H1 (cell line): ENCODE measurements at regions not wholly inside any gene's neighbourhood (a gene's known extent, or its start where the extent isn't known, plus 50 kb on each side); places are given as distances from the start of the nearest gene placed in this dataset.

Source experiments
- CTCF ChIA-PET: fragments of 300-600 bp; sonication (Branson Sonifier 250); formaldehyde crosslinking; loops from one replicate; lab custom pipeline; 2021; ENCODE audit not compliant: partially characterized antibody; lab: Charles Lee
- POLR2A ChIA-PET: fragments of 300-600 bp; sonication (Branson Sonifier 250); formaldehyde crosslinking; loops from one replicate; lab custom pipeline; 2021; ENCODE audit warnings: inconsistent platforms; ENCODE audit not compliant: partially characterized antibody; lab: Charles Lee
- DNase-seq, 2 experiments: peaks; one replicate each; pipeline versions ENCODE4 v3.0.0 to v3.0.0-alpha.2; 2010 to 2022; ENCODE audit warnings: low spot score in 2 of 2, low read depth in 1 of 2, mixed read lengths in 1 of 2
- FAIRE-seq: peaks from 2 replicates; lab custom pipeline; 2011; peaks lifted over from hg19 to GRCh38; lab: Jason Lieb, UNC
- H2AFZ ChIP-seq: 2 replicates; pipeline ENCODE4 v1.8.1; 2012; ENCODE audit warnings: low read length, inconsistent platforms
- H2AK5ac ChIP-seq: 2 replicates; pipeline ENCODE4 v1.6.1; 2013; ENCODE audit warnings: low read depth, low read length
- H2BK120ac ChIP-seq: replicated peaks from 2 replicates; pipeline ENCODE3; 2013; ENCODE audit warnings: low read depth, low read length, inconsistent platforms
- H2BK12ac ChIP-seq: 2 replicates; pipeline ENCODE4 v1.6.1; 2013; ENCODE audit warnings: low read depth, low read length
- H2BK15ac ChIP-seq: 2 replicates; pipeline ENCODE4 v1.6.1; 2013; ENCODE audit warnings: low read length
- H2BK20ac ChIP-seq: 2 replicates; pipeline ENCODE4 v1.6.1; 2013; ENCODE audit warnings: low read length
- H2BK5ac ChIP-seq: 2 replicates; pipeline ENCODE4 v1.6.1; 2013; ENCODE audit warnings: low read depth, low read length
- H3K14ac ChIP-seq: 2 replicates; pipeline ENCODE4 v1.6.1; 2013; ENCODE audit warnings: inconsistent platforms; ENCODE audit not compliant: insufficient read length
- H3K18ac ChIP-seq: 2 replicates; pipeline ENCODE4 v1.6.1; 2013; ENCODE audit warnings: low read length; ENCODE audit errors: extremely low read depth
- H3K23ac ChIP-seq: 2 replicates; pipeline ENCODE4 v1.6.1; 2013; ENCODE audit warnings: inconsistent platforms; ENCODE audit not compliant: insufficient read length
- H3K23me2 ChIP-seq: 2 replicates; pipeline ENCODE4 v1.6.1; 2013; ENCODE audit warnings: low read depth, low read length
- H3K27ac ChIP-seq: 2 replicates; pipeline ENCODE4 v1.6.1; 2011; ENCODE audit warnings: low read depth, low read length, inconsistent platforms
- H3K27me3 ChIP-seq, 4 experiments: replicated peaks in 1 of 4; 1 replicate in 1 of 4; 2 replicates in 3 of 4; pipeline versions ENCODE4 v1.6.1 to v1.8.1; 2011 to 2013; ENCODE audit warnings: low read length in 3 of 4, mild to moderate bottlenecking in 3 of 4, inconsistent platforms in 2 of 4, mixed read lengths in 2 of 4, moderate library complexity in 1 of 4; ENCODE audit not compliant: control insufficient read depth in 3 of 4, insufficient read depth in 3 of 4; ENCODE audit errors: extremely low read depth in 1 of 4
- H3K36me3 ChIP-seq, 4 experiments: 2 replicates each; pipeline versions ENCODE4 v1.6.1 to v1.8.1; 2011 to 2013; ENCODE audit warnings: mild to moderate bottlenecking in 4 of 4, low read length in 3 of 4, moderate library complexity in 2 of 4, control low read depth in 1 of 4, inconsistent platforms in 1 of 4; ENCODE audit not compliant: insufficient read depth in 4 of 4, control insufficient read depth in 2 of 4
- H3K4ac ChIP-seq: replicated peaks from 2 replicates; pipeline ENCODE3; 2013; ENCODE audit warnings: low read length, low read depth, mixed read lengths, inconsistent platforms; ENCODE audit not compliant: insufficient read length
- H3K4me1 ChIP-seq, 4 experiments: replicated peaks in 1 of 4; 1 replicate in 1 of 4; 2 replicates in 3 of 4; pipeline versions ENCODE4 v1.6.1 to v1.8.1; 2011 to 2013; ENCODE audit warnings: low read length in 3 of 4, inconsistent platforms in 2 of 4, mixed read lengths in 1 of 4; ENCODE audit not compliant: insufficient read depth in 4 of 4, control insufficient read depth in 3 of 4
- H3K4me2 ChIP-seq, 2 experiments: 2 replicates each; pipeline versions ENCODE4 v1.6.1 to v1.8.1; 2011 to 2013; ENCODE audit warnings: low read depth in 2 of 2, low read length in 2 of 2, control low read depth in 1 of 2, inconsistent platforms in 1 of 2, mild to moderate bottlenecking in 1 of 2; ENCODE audit not compliant: insufficient read depth in 1 of 2
- H3K4me3 ChIP-seq, 4 experiments: fragments of 200-600, 300-600 bp in 1 of 4; sonication (generic), shearing (Covaris generic), sonication (Bioruptor Twin) in 1 of 4; 2 replicates each; pipeline versions ENCODE4 v1.5.1 to v1.8.1; 2011 to 2016; ENCODE audit warnings: low read length in 4 of 4, low read depth in 3 of 4, control low read depth in 2 of 4, inconsistent platforms in 2 of 4, mild to moderate bottlenecking in 2 of 4, mixed read lengths in 1 of 4, moderate library complexity in 1 of 4; ENCODE audit not compliant: insufficient read depth in 2 of 4; ENCODE audit errors: extremely low read depth in 1 of 4
- H3K56ac ChIP-seq: replicated peaks from 2 replicates; pipeline ENCODE3; 2013; ENCODE audit warnings: low read depth, mild to moderate bottlenecking, mixed read lengths, low read length, inconsistent platforms; ENCODE audit not compliant: insufficient read length
- H3K79me1 ChIP-seq: 2 replicates; pipeline ENCODE4 v1.6.1; 2013; ENCODE audit warnings: low read depth, low read length, control low read depth
- H3K79me2 ChIP-seq, 2 experiments: 2 replicates each; pipeline versions ENCODE4 v1.6.1 to v1.8.1; 2012 to 2013; ENCODE audit warnings: low read length in 2 of 2, mild to moderate bottlenecking in 2 of 2, inconsistent platforms in 1 of 2; ENCODE audit not compliant: insufficient read depth in 2 of 2, control insufficient read depth in 1 of 2
- H3K9ac ChIP-seq, 4 experiments: replicated peaks in 1 of 4; 1 replicate in 1 of 4; 2 replicates in 3 of 4; pipeline versions ENCODE4 v1.6.1 to v1.8.1; 2011 to 2013; ENCODE audit warnings: low read depth in 3 of 4, low read length in 3 of 4, control low read depth in 2 of 4, mild to moderate bottlenecking in 2 of 4, moderate library complexity in 2 of 4, inconsistent platforms in 1 of 4; ENCODE audit errors: extremely low read depth in 1 of 4
- H3K9me3 ChIP-seq, 2 experiments: 2 replicates each; pipeline versions ENCODE4 v1.6.1 to v1.8.1; 2012 to 2013; ENCODE audit warnings: mild to moderate bottlenecking in 2 of 2, moderate library complexity in 2 of 2, control low read depth in 1 of 2, inconsistent platforms in 1 of 2, low read depth in 1 of 2, low read length in 1 of 2, mixed read lengths in 1 of 2; ENCODE audit not compliant: insufficient read depth in 2 of 2
- H4K20me1 ChIP-seq, 2 experiments: replicated peaks in 1 of 2; 2 replicates each; pipeline versions ENCODE3 to v1.8.1; 2011 to 2013; ENCODE audit warnings: inconsistent platforms in 2 of 2, low read length in 2 of 2, mild to moderate bottlenecking in 1 of 2; ENCODE audit not compliant: insufficient read depth in 2 of 2, control insufficient read depth in 1 of 2
- H4K5ac ChIP-seq: 2 replicates; pipeline ENCODE4 v1.6.1; 2013; ENCODE audit warnings: low read length, low read depth, mixed read lengths, inconsistent platforms; ENCODE audit not compliant: insufficient read length
- H4K8ac ChIP-seq: 2 replicates; pipeline ENCODE4 v1.8.0; 2013; ENCODE audit warnings: mild to moderate bottlenecking, moderate library complexity, low read length, inconsistent platforms; ENCODE audit not compliant: insufficient read depth; ENCODE audit errors: extremely low read depth
- H4K91ac ChIP-seq: replicated peaks from 2 replicates; pipeline ENCODE3; 2013; ENCODE audit warnings: low read length, mixed read lengths, inconsistent platforms; ENCODE audit not compliant: insufficient read length
- BACH1 ChIP-seq: IDR thresholded peaks from 2 replicates; pipeline ENCODE4 v1.6.1; 2012; ENCODE audit warnings: low read length, improper control_type of control experiment
- BCL11A ChIP-seq, 2 experiments: IDR thresholded peaks; one replicate each; pipeline ENCODE4 v1.6.1; 2011; ENCODE audit warnings: low read depth in 2 of 2, low read length in 2 of 2, mild to moderate bottlenecking in 2 of 2
- E2F6 ChIP-seq: IDR thresholded peaks from 2 replicates; pipeline ENCODE4 v1.6.1; 2012; ENCODE audit warnings: inconsistent platforms
- HDAC6 ChIP-seq: IDR thresholded peaks from one replicate; pipeline ENCODE4 v1.7.1; 2012; ENCODE audit warnings: low read depth, mild to moderate bottlenecking, inconsistent platforms, low read length, moderate library complexity
- RAD21 ChIP-seq, 2 experiments: IDR thresholded peaks in 1 of 2; conservative IDR thresholded peaks in 1 of 2; 2 replicates each; pipeline ENCODE4 v1.6.1; 2011; ENCODE audit warnings: low read depth in 2 of 2, low read length in 2 of 2, improper control_type of control experiment in 1 of 2, inconsistent platforms in 1 of 2, mild to moderate bottlenecking in 1 of 2, moderate library complexity in 1 of 2
- RXRA ChIP-seq: IDR thresholded peaks from 2 replicates; pipeline ENCODE4 v1.6.1; 2011; ENCODE audit warnings: low read depth, mild to moderate bottlenecking, low read length, moderate library complexity; ENCODE audit not compliant: insufficient read depth
- SP1 ChIP-seq: IDR thresholded peaks from 2 replicates; pipeline ENCODE4 v1.6.1; 2011; ENCODE audit warnings: low read depth, low read length
- SP2 ChIP-seq: IDR thresholded peaks from 2 replicates; pipeline ENCODE4 v1.6.1; 2012; ENCODE audit warnings: mild to moderate bottlenecking, low read length, inconsistent platforms
- TAF1 ChIP-seq: IDR thresholded peaks from 2 replicates; pipeline ENCODE4 v1.6.1; 2011; ENCODE audit warnings: mild to moderate bottlenecking, low read depth, low read length
- WGBS, 2 experiments: shearing (Covaris generic) in 1 of 2; methylation state at CpG; one replicate each; pipeline versions ENCODE4 v1.1.6 to v1.1.7; 2013 to 2015; ENCODE audit warnings: low lambda C conversion rate in 2 of 2, mixed read lengths in 2 of 2, inconsistent platforms in 1 of 2, low coverage in 1 of 2, missing lambda C conversion rate in 1 of 2; ENCODE audit not compliant: insufficient replicate concordance in 2 of 2, insufficient coverage in 1 of 2, insufficient read length in 1 of 2; ENCODE audit errors: extremely low coverage in 1 of 2, missing lambda C conversion rate in 1 of 2; 5-methylcytosine and 5-hydroxymethylcytosine counted together

- Histone ChIP-seq H2BK5ac (no peak overlapping the region), H2BK20ac (0 out of 2 replicates have a peak overlapping the region, but pooled peaks have one; percentile 8), H3K79me2 (no peaks in the 10 kb centered on the region), H3K4me3 (no peak overlapping the region), H3K4ac (no peak overlapping the region), H3K4me1 (peaks cover 8 to 25% (median 15%) of the 10 kb centered on the region in 4 experiments), H2BK15ac (no peak overlapping the region), H4K91ac (no peak overlapping the region), H3K9me3 (peaks cover 0 to 4% of the 10 kb centered on the region in 2 experiments; a peak in 1 of 4 replicates), H4K8ac (no peak overlapping the region), H2BK120ac (no peak overlapping the region), H3K9ac (no peak overlapping the region), H4K20me1 (no peaks in the 10 kb centered on the region), H2AK5ac (no peak overlapping the region), H3K14ac (no peak overlapping the region), H3K23ac (no peak overlapping the region), H3K4me2 (no peak overlapping the region), H3K23me2 (no peaks in the 10 kb centered on the region), H3K36me3 (no peaks in the 10 kb centered on the region), H2BK12ac (no peak overlapping the region), H3K27ac (no peak overlapping the region), H2AFZ (no peak overlapping the region), H4K5ac (no peak overlapping the region), H3K18ac (no peak overlapping the region; the same call in 1 of the 2 replicates), H3K27me3 (no peaks in the 10 kb centered on the region), H3K79me1 (no peaks in the 10 kb centered on the region), H3K56ac (no peak overlapping the region)
- WGBS, 2 experiments: 87% methylated on average over 4 of the region's 4 CpGs; no CpG with 5 or more reads in 1 of the 2 experiments
- CTCF ChIA-PET: interaction anchor here (1.6 to 3.8 kb wide), 2 partner anchors 17 to 29 kb away, joined by 3 to 16 read pairs; no protein-coding TSS in a partner anchor
- DNase-seq (no peak), FAIRE-seq (no peak)
- POLR2A ChIA-PET: no interaction called here
- TF ChIP-seq TAF1: no peak
- no peak for TF ChIP-seq E2F6
- TF ChIP-seq SP2: no peak
- no peak for TF ChIP-seq HDAC6
- no peak for TF ChIP-seq BACH1
- TF ChIP-seq SP1: no peak
- no peak for TF ChIP-seq BCL11A (IDR thresholded peaks at IDR 0.05; ENCODE audit: low read depth in 2 of 2, low read length in 2 of 2)
- TF ChIP-seq RAD21 (IDR thresholded peaks at IDR 0.05 in 1 of 2, conservative IDR thresholded peaks at IDR 0.05 in 1 of 2; ENCODE audit: low read depth in 2 of 2, low read length in 2 of 2): no peak
- TF ChIP-seq RXRA: no peak
These were observed 326.3 kb upstream of the ZNF521 start for GRCh38 chr18:25678221-25678620.
